ENCODE measurements at regions not wholly inside any gene's neighbourhood (a gene's known extent, or its start where the extent isn't known, plus 50 kb on each side); places are given as distances from the start of the nearest gene placed in this dataset.

- no CpG with 5 or more reads among the region's 1 CpG for WGBS (ENCODE audit: insufficient coverage)
- Mint-ChIP-seq H3K9me3 (ENCODE audit: insufficient read depth) (no peaks in the 10 kb centered on the region), H3K4me3 (no peak overlapping the region), H3K4me1 (no peaks in the 10 kb centered on the region), H3K27ac (no peak overlapping the region), H3K27me3 (peaks cover 6% of the 10 kb centered on the region)
- ChIA-PET CTCF (no interaction called here), POLR2A (no interaction called here)
- Histone ChIP-seq H3K4me3 (ENCODE audit: control extremely low read depth in 1 of 5, extremely low read depth in 1 of 5, insufficient read depth in 1 of 5, low read depth in 2 of 5, low read length in 4 of 5) (no peak overlapping the region), H3K9me3 (ENCODE audit: control extremely low read depth in 1 of 3, control insufficient read depth in 2 of 3, insufficient read depth in 1 of 3, low read length in 2 of 3) (no peaks in the 10 kb centered on the region), H2AFZ (ENCODE audit: insufficient read depth, low read depth, low read length, poor library complexity, severe bottlenecking) (no peak overlapping the region), H4K20me1 (ENCODE audit: control insufficient read depth, insufficient read depth, low read length, poor library complexity, severe bottlenecking) (no peaks in the 10 kb centered on the region), H3K4me1 (ENCODE audit: control insufficient read depth in 2 of 2, insufficient read depth in 2 of 2, low read length in 2 of 2) (no peaks in the 10 kb centered on the region), H3K27me3 (replicated peaks in 1 of 4; ENCODE audit: control extremely low read depth in 1 of 4, control insufficient read depth in 3 of 4, insufficient read depth in 4 of 4, low read length in 3 of 4) (no peaks in the 10 kb centered on the region), H3K36me3 (replicated peaks in 1 of 2; ENCODE audit: control extremely low read depth in 1 of 2, control insufficient read depth in 1 of 2, extremely low read depth in 1 of 2, insufficient read depth in 2 of 2, low read length in 1 of 2) (no peaks in the 10 kb centered on the region), H3K27ac (ENCODE audit: low read length in 2 of 2) (no peak overlapping the region), H3K79me2 (ENCODE audit: control insufficient read depth, insufficient read depth, low read length) (no peaks in the 10 kb centered on the region), H3K4me2 (replicated peaks; ENCODE audit: low read depth, low read length, poor library complexity, severe bottlenecking) (no peak overlapping the region), H3K9ac (ENCODE audit: low read length) (no peak overlapping the region)
- DNase-seq = no peak
- intact Hi-C loops (cut with micrococcal nuclease) = no loop called here
- TF ChIP-seq, protein P1, sequence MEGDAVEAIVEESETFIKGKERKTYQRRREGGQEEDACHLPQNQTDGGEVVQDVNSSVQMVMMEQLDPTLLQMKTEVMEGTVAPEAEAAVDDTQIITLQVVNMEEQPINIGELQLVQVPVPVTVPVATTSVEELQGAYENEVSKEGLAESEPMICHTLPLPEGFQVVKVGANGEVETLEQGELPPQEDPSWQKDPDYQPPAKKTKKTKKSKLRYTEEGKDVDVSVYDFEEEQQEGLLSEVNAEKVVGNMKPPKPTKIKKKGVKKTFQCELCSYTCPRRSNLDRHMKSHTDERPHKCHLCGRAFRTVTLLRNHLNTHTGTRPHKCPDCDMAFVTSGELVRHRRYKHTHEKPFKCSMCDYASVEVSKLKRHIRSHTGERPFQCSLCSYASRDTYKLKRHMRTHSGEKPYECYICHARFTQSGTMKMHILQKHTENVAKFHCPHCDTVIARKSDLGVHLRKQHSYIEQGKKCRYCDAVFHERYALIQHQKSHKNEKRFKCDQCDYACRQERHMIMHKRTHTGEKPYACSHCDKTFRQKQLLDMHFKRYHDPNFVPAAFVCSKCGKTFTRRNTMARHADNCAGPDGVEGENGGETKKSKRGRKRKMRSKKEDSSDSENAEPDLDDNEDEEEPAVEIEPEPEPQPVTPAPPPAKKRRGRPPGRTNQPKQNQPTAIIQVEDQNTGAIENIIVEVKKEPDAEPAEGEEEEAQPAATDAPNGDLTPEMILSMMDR (IDR thresholded peaks at IDR 0.05) = no peak
- no peak for TF ChIP-seq EZH2 (IDR thresholded peaks at IDR 0.05; ENCODE audit: borderline replicate concordance, insufficient read depth, low read depth, low read length, poor library complexity, severe bottlenecking)
- ATAC-seq (ENCODE audit: low read depth) = no peak
These were observed 277.4 kb upstream of the PITX2 start for GRCh38 chr4:110900213-110900769.

GRCh38 chr4:110902500-110902899 is 279.6 kb upstream of the PITX2 start:
- Histone ChIP-seq H3K4me2 (replicated peaks; ENCODE audit: low read depth, low read length, poor library complexity, severe bottlenecking) (no peak overlapping the region), H3K27ac (ENCODE audit: low read length in 2 of 2) (no peak overlapping the region), H2AFZ (ENCODE audit: insufficient read depth, low read depth, low read length, poor library complexity, severe bottlenecking) (no peak overlapping the region), H3K9ac (ENCODE audit: low read length) (no peak overlapping the region), H3K79me2 (ENCODE audit: control insufficient read depth, insufficient read depth, low read length) (no peaks in the 10 kb centered on the region), H3K9me3 (ENCODE audit: control extremely low read depth in 1 of 3, control insufficient read depth in 2 of 3, insufficient read depth in 1 of 3, low read length in 2 of 3) (no peaks in the 10 kb centered on the region), H4K20me1 (ENCODE audit: control insufficient read depth, insufficient read depth, low read length, poor library complexity, severe bottlenecking) (no peaks in the 10 kb centered on the region), H3K36me3 (replicated peaks in 1 of 2; ENCODE audit: control extremely low read depth in 1 of 2, control insufficient read depth in 1 of 2, extremely low read depth in 1 of 2, insufficient read depth in 2 of 2, low read length in 1 of 2) (no peaks in the 10 kb centered on the region), H3K4me1 (ENCODE audit: control insufficient read depth in 2 of 2, insufficient read depth in 2 of 2, low read length in 2 of 2) (no peaks in the 10 kb centered on the region), H3K27me3 (replicated peaks in 1 of 4; ENCODE audit: control extremely low read depth in 1 of 4, control insufficient read depth in 3 of 4, insufficient read depth in 4 of 4, low read length in 3 of 4) (no peaks in the 10 kb centered on the region), H3K4me3 (ENCODE audit: control extremely low read depth in 1 of 5, extremely low read depth in 1 of 5, insufficient read depth in 1 of 5, low read depth in 2 of 5, low read length in 4 of 5) (no peak overlapping the region)
- ATAC-seq (ENCODE audit: low read depth) = no peak
- intact Hi-C loops (cut with micrococcal nuclease) = no loop called here
- POLR2A ChIA-PET = no interaction called here
- peaks cover 6% of the 10 kb centered on the region for H3K27me3 Mint-ChIP-seq
- no peak overlapping the region for H3K27ac Mint-ChIP-seq
- H3K4me3 Mint-ChIP-seq = no peak overlapping the region
- no peaks in the 10 kb centered on the region for H3K9me3 Mint-ChIP-seq (ENCODE audit: insufficient read depth)
- DNase-seq = no peak
- no peak for TF ChIP-seq EZH2 (IDR thresholded peaks at IDR 0.05; ENCODE audit: borderline replicate concordance, insufficient read depth, low read depth, low read length, poor library complexity, severe bottlenecking)
- TF ChIP-seq, protein P1 (IDR thresholded peaks at IDR 0.05) = no peak
- CTCF ChIA-PET = no interaction called here
- whole genome bisulfite sequencing (ENCODE audit: insufficient coverage) = 33% methylated on average over 3 of the region's 3 CpGs
- no peaks in the 10 kb centered on the region for H3K4me1 Mint-ChIP-seq

Data from B cell (primary cell).